Trophoblast cell (in vitro differentiated cells and primary cell): ENCODE measurements at regions not wholly inside any gene's neighbourhood (a gene's known extent, or its start where the extent isn't known, plus 50 kb on each side); places are given as distances from the start of the nearest gene placed in this dataset.

Source experiments
- DNase-seq, 2 donors: peaks; one replicate each; pipeline ENCODE4 v3.0.0-alpha.2; 2016
- H2AFZ ChIP-seq: 2 replicates; pipeline ENCODE4 v1.6.1; 2013; ENCODE audit warnings: low read length, moderate library complexity, mild to moderate bottlenecking; ENCODE audit not compliant: insufficient read depth, poor library complexity
- H2AK5ac ChIP-seq: 2 replicates; pipeline ENCODE4 v1.6.1; 2013; ENCODE audit warnings: mild to moderate bottlenecking, low read length
- H2BK120ac ChIP-seq: 2 replicates; pipeline ENCODE4 v1.6.1; 2013; ENCODE audit warnings: low read length, mild to moderate bottlenecking, moderate library complexity; ENCODE audit not compliant: insufficient read depth, poor library complexity
- H2BK12ac ChIP-seq: 2 replicates; pipeline ENCODE4 v1.6.1; 2013; ENCODE audit warnings: mild to moderate bottlenecking, low read length, moderate library complexity
- H2BK5ac ChIP-seq: 2 replicates; pipeline ENCODE4 v1.6.1; 2013; ENCODE audit warnings: low read length, low read depth, moderate library complexity, mild to moderate bottlenecking; ENCODE audit not compliant: poor library complexity
- H3K14ac ChIP-seq: 2 replicates; pipeline ENCODE4 v1.6.1; 2013; ENCODE audit warnings: mild to moderate bottlenecking, low read length
- H3K18ac ChIP-seq: 2 replicates; pipeline ENCODE4 v1.6.1; 2013; ENCODE audit warnings: mild to moderate bottlenecking, low read length
- H3K23ac ChIP-seq: 2 replicates; pipeline ENCODE4 v1.6.1; 2013; ENCODE audit warnings: low read length
- H3K27ac ChIP-seq: 2 replicates; pipeline ENCODE4 v1.5.1; 2013; ENCODE audit warnings: low read depth, mild to moderate bottlenecking, inconsistent platforms, low read length, moderate library complexity
- H3K27me3 ChIP-seq: 2 replicates; pipeline ENCODE4 v1.6.1; 2013; ENCODE audit warnings: inconsistent platforms, mild to moderate bottlenecking, low read length, moderate library complexity; ENCODE audit not compliant: insufficient read depth
- H3K36me3 ChIP-seq, 2 experiments: 1 replicate in 1 of 2; 2 replicates in 1 of 2; pipeline ENCODE4 v1.6.1; 2013; ENCODE audit warnings: low read length in 2 of 2, mild to moderate bottlenecking in 2 of 2, moderate library complexity in 1 of 2; ENCODE audit not compliant: insufficient read depth in 2 of 2, control insufficient read depth in 1 of 2
- H3K4ac ChIP-seq: 2 replicates; pipeline ENCODE4 v1.6.1; 2013; ENCODE audit warnings: low read depth, mild to moderate bottlenecking, low read length, moderate library complexity
- H3K4me1 ChIP-seq, 2 experiments: 1 replicate in 1 of 2; 2 replicates in 1 of 2; pipeline ENCODE4 v1.6.1; 2013; ENCODE audit warnings: low read length in 2 of 2, mild to moderate bottlenecking in 2 of 2, moderate library complexity in 1 of 2; ENCODE audit not compliant: insufficient read depth in 2 of 2, control insufficient read depth in 1 of 2
- H3K4me2 ChIP-seq: 2 replicates; pipeline ENCODE4 v1.6.1; 2013; ENCODE audit warnings: inconsistent platforms, mild to moderate bottlenecking, low read length, moderate library complexity
- H3K4me3 ChIP-seq: 2 replicates; pipeline ENCODE4 v1.5.1; 2013; ENCODE audit warnings: mild to moderate bottlenecking, low read depth, low read length, inconsistent platforms
- H3K79me1 ChIP-seq: one replicate; pipeline ENCODE4 v1.6.1; 2013; ENCODE audit warnings: low read length
- H3K79me2 ChIP-seq: 2 replicates; pipeline ENCODE4 v1.6.1; 2013; ENCODE audit warnings: low read length, mild to moderate bottlenecking; ENCODE audit not compliant: control insufficient read depth, insufficient read depth, poor library complexity
- H3K9ac ChIP-seq: 2 replicates; pipeline ENCODE4 v1.6.1; 2013; ENCODE audit warnings: mild to moderate bottlenecking, low read length
- H3K9me3 ChIP-seq: 2 replicates; pipeline ENCODE4 v1.6.1; 2013; ENCODE audit warnings: low read depth, mild to moderate bottlenecking, control low read depth, inconsistent platforms, low read length; ENCODE audit not compliant: insufficient read depth
- H4K12ac ChIP-seq: 2 replicates; pipeline ENCODE4 v1.6.1; 2013; ENCODE audit warnings: low read depth, mild to moderate bottlenecking, low read length, moderate library complexity
- H4K8ac ChIP-seq: 2 replicates; pipeline ENCODE4 v1.6.1; 2013; ENCODE audit warnings: low read depth, mild to moderate bottlenecking, low read length, moderate library complexity
- H4K91ac ChIP-seq: one replicate; pipeline ENCODE4 v1.6.1; 2013; ENCODE audit warnings: low read depth, mild to moderate bottlenecking, low read length, moderate library complexity
- WGBS: extraction: QIAGEN DNeasy Blood & Tissue Kit; methylation state at CpG from one replicate; pipeline ENCODE4 v1.1.7; 2013; ENCODE audit warnings: missing lambda C conversion rate; ENCODE audit not compliant: insufficient read length, insufficient coverage; ENCODE audit errors: extremely low coverage; 5-methylcytosine and 5-hydroxymethylcytosine counted together

DNA sequence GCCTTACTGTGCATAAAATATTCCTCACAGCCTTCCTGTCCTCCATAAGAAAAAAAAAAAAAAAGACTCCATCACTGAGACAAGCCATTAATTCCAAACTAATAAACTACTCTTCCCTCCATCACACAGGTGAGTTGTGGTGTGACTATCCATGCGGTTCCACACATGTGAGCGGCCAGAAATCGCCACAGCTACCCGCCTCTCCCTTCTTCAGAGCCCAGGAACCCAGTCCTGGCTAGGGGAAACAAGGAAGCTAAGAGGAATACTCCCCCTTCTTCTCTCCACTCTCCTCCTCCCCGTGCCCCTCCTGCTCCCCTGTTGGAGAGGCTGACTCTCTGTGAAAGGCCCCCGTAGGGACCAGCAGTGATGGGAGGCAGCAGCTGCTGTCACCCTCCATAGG, 128.6 kb upstream of the ARID1B start:
- Histone ChIP-seq H3K27me3 (no peaks in the 10 kb centered on the region), H2BK120ac (no peak overlapping the region), H4K91ac (no peak overlapping the region), H3K4me2 (no peak overlapping the region), H2AFZ (no peak overlapping the region), H3K4me3 (no peak overlapping the region), H3K36me3 (no peaks in the 10 kb centered on the region), H3K9ac (no peak overlapping the region), H3K4ac (no peak overlapping the region), H3K9me3 (no peaks in the 10 kb centered on the region), H2BK12ac (no peak overlapping the region), H3K79me2 (no peaks in the 10 kb centered on the region), H3K4me1 (no peaks in the 10 kb centered on the region), H3K18ac (no peak overlapping the region), H4K8ac (no peak overlapping the region), H2BK5ac (no peak overlapping the region), H4K12ac (no peak overlapping the region), H3K23ac (no peak overlapping the region), H3K27ac (no peak overlapping the region), H3K14ac (no peak overlapping the region), H2AK5ac (no peak overlapping the region), H3K79me1 (no peaks in the 10 kb centered on the region)
- no CpG with 5 or more reads among the region's 6 CpGs for WGBS
- no peak for DNase-seq

DNA sequence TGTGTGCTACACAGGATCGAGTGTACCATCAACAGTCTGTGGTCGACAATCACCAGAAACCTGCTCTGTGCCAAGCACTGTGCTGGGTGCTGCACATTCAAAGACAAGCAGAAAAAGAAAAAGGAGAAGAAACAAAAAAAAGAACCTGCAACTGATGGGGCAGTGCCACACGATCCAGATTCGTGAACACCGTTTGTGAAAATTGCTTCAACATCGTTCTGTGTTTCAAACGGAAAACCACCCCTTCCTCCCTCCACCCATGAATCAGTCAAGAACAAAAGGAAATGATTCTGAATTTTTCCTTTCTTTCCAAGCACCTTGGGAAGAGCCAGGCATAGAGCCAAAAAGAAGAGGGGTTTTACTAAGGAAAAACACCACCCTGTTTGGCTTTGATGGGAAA, 129.2 kb upstream of the ARID1B start:
- Histone ChIP-seq H2AFZ (no peak overlapping the region), H3K36me3 (no peaks in the 10 kb centered on the region), H2AK5ac (no peak overlapping the region)

DNA sequence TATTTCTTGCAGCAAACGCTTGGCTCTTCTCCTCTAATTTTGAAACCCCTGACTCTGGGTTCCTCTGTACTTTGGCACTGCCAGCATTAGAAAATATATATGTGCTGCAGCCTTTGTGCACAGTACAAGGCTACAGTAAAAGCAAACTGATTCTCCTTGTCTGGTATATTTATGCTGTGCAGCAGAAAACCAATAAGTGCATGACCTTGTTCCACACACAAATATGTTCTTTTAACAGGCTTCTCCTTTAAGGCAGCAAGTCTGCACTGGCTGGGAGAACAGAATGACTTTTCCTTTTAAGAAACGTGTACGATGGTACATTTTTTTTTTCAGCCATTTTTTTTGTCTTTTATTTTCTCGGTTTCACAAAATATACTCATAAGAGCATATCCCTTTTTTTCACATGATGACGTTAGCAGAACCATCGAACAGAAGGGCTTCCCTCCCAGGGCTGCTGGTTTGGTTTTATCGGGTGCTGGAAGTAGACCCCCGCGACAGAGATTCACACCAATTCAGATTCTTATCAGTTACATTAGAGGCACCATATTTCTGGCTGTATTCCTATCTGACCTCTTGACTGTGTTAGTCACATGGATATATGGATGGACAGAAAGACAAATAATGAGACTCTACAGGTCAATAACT, 129.9 kb upstream of the ARID1B start:
- no peak overlapping the region for H2AFZ ChIP-seq
- H2BK5ac ChIP-seq, result no peak overlapping the region
- no peak overlapping the region for H3K14ac ChIP-seq
- H3K4me3 ChIP-seq, result no peak overlapping the region
- H4K12ac ChIP-seq, result no peak overlapping the region
- no peak overlapping the region for H4K91ac ChIP-seq
- WGBS, result no CpG with 5 or more reads among the region's 9 CpGs
- H2AK5ac ChIP-seq, result no peak overlapping the region
- H2BK12ac ChIP-seq, result no peak overlapping the region
- H2BK120ac ChIP-seq, result no peak overlapping the region
- no peak overlapping the region for H3K9ac ChIP-seq
- no peaks in the 10 kb centered on the region for H3K9me3 ChIP-seq
- H3K27me3 ChIP-seq, result no peaks in the 10 kb centered on the region
- no peak overlapping the region for H4K8ac ChIP-seq
- no peaks in the 10 kb centered on the region for H3K79me2 ChIP-seq
- no peaks in the 10 kb centered on the region for H3K4me1 ChIP-seq
- H3K79me1 ChIP-seq, result no peaks in the 10 kb centered on the region
- DNase-seq, result no peak
- no peak overlapping the region for H3K27ac ChIP-seq
- H3K23ac ChIP-seq, result no peak overlapping the region
- H3K18ac ChIP-seq, result no peak overlapping the region
- H3K4me2 ChIP-seq, result no peak overlapping the region
- H3K36me3 ChIP-seq, result no peaks in the 10 kb centered on the region
- H3K4ac ChIP-seq, result no peak overlapping the region

More for the DNA sequence above, 129.2 kb upstream of the ARID1B start:
- no peaks in the 10 kb centered on the region for H3K9me3 ChIP-seq
- H3K4me3 ChIP-seq, result no peak overlapping the region
- no peak overlapping the region for H2BK5ac ChIP-seq
- H3K27me3 ChIP-seq, result no peaks in the 10 kb centered on the region
- no peak overlapping the region for H4K91ac ChIP-seq
- H3K4me2 ChIP-seq, result no peak overlapping the region
- no peaks in the 10 kb centered on the region for H3K79me1 ChIP-seq
- no peak overlapping the region for H4K12ac ChIP-seq
- no peak overlapping the region for H2BK120ac ChIP-seq
- no peak for DNase-seq
- H4K8ac ChIP-seq, result no peak overlapping the region
- no peak overlapping the region for H3K18ac ChIP-seq
- no peak overlapping the region for H2BK12ac ChIP-seq
- H3K4me1 ChIP-seq, result no peaks in the 10 kb centered on the region
- no peak overlapping the region for H3K9ac ChIP-seq
- WGBS, result no CpG with 5 or more reads among the region's 7 CpGs
- H3K27ac ChIP-seq, result no peak overlapping the region
- no peak overlapping the region for H3K23ac ChIP-seq
- no peak overlapping the region for H3K14ac ChIP-seq
- no peaks in the 10 kb centered on the region for H3K79me2 ChIP-seq
- no peak overlapping the region for H3K4ac ChIP-seq

DNA sequence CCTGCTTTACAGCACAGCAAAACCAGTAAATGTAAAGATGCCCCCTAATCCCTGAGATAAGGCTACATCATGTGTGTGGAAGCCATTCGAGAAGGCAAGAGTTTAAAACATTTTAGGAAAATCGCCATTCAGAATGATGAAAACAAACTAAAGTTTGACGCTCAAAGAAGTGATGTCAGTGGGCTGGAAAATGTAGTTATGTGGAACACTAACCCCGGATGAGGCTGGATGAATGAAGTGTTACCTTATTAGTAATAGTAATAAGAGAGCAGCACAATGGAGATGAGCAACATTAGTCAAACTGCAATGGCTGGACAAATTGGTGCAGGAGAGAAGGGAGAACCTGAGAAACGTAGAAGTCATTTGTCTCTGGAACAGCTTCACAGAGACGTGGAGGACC, 130.7 kb upstream of the ARID1B start:
- Histone ChIP-seq H2AFZ (no peak overlapping the region), H2AK5ac (no peak overlapping the region), H3K4me1 (no peaks in the 10 kb centered on the region), H3K79me1 (no peaks in the 10 kb centered on the region), H4K91ac (no peak overlapping the region), H3K27me3 (no peaks in the 10 kb centered on the region), H3K18ac (no peak overlapping the region), H4K8ac (no peak overlapping the region), H3K23ac (no peak overlapping the region), H3K9ac (no peak overlapping the region), H3K14ac (no peak overlapping the region), H3K36me3 (no peaks in the 10 kb centered on the region), H3K4ac (no peak overlapping the region), H4K12ac (no peak overlapping the region), H3K9me3 (peaks cover 1% of the 10 kb centered on the region), H3K27ac (no peak overlapping the region), H3K4me3 (no peak overlapping the region), H2BK5ac (no peak overlapping the region), H2BK12ac (no peak overlapping the region), H3K79me2 (no peaks in the 10 kb centered on the region), H2BK120ac (no peak overlapping the region), H3K4me2 (no peak overlapping the region)
- DNase-seq, result no peak
- no CpG with 5 or more reads among the region's 6 CpGs for WGBS
